OCI-LY3 (cell line): ENCODE measurements at regions not wholly inside any gene's neighbourhood (a gene's known extent, or its start where the extent isn't known, plus 50 kb on each side); places are given as distances from the start of the nearest gene placed in this dataset.

ENCODE experiments used
- H2AFZ ChIP-seq: fragments of 200-600, 300-600 bp; shearing (Covaris generic); 2 replicates; pipeline ENCODE4 v1.6.0; 2014; ENCODE audit warnings: antibody characterized with exemption, low read depth, low read length
- H3K27ac ChIP-seq: fragments of 200-600, 300-600 bp; sonication (generic); 2 replicates; pipeline ENCODE4 v1.5.1; 2014; ENCODE audit warnings: mild to moderate bottlenecking, low read length, moderate library complexity, mixed read lengths
- H3K27me3 ChIP-seq: fragments of 200-600, 300-600 bp; sonication (generic); 2 replicates; pipeline ENCODE4 v1.6.1; 2014; ENCODE audit warnings: low read depth, low read length, mixed read lengths
- H3K36me3 ChIP-seq: fragments of 200-600, 300-600 bp; sonication (generic); replicated peaks from 2 replicates; pipeline ENCODE3; 2014; ENCODE audit warnings: low read depth, low read length, mixed read lengths
- H3K4me1 ChIP-seq: fragments of 300-600, 200-600 bp; sonication (generic); 2 replicates; pipeline ENCODE4 v1.6.1; 2014; ENCODE audit warnings: low read length, mixed read lengths
- H3K4me2 ChIP-seq: fragments of 200-600, 300-600 bp; sonication (generic); 2 replicates; pipeline ENCODE4 v1.6.1; 2014; ENCODE audit warnings: low read length, mixed read lengths
- H3K4me3 ChIP-seq: fragments of 300-600, 200-600 bp; sonication (generic); 2 replicates; pipeline ENCODE4 v1.5.1; 2014; ENCODE audit warnings: antibody characterized with exemption, mild to moderate bottlenecking, low read length, moderate library complexity
- H3K79me2 ChIP-seq: fragments of 300-600, 200-600 bp; shearing (Covaris generic); 2 replicates; pipeline ENCODE4 v1.6.1; 2014; ENCODE audit warnings: mild to moderate bottlenecking, low read length, mixed read lengths
- H3K9ac ChIP-seq: fragments of 300-600, 200-600 bp; shearing (Covaris generic); 2 replicates; pipeline ENCODE4 v1.6.0; 2014; ENCODE audit warnings: mild to moderate bottlenecking, low read length, moderate library complexity
- H3K9me3 ChIP-seq: fragments of 200-600, 300-600 bp; shearing (Covaris generic); 2 replicates; pipeline ENCODE4 v1.6.1; 2014; ENCODE audit warnings: low read length, mixed read lengths; ENCODE audit not compliant: insufficient read depth
- H4K20me1 ChIP-seq: fragments of 200-600, 300-600 bp; sonication (generic); 2 replicates; pipeline ENCODE4 v1.6.1; 2016; ENCODE audit warnings: low read length, mixed read lengths; ENCODE audit not compliant: insufficient read depth
- EZH2phosphoT487 ChIP-seq: fragments of 200-600 bp; shearing (Covaris generic); IDR thresholded peaks from 2 replicates; pipeline ENCODE4 v1.6.1; 2018; ENCODE audit warnings: antibody characterized with exemption, mixed run types, low read depth
- TF ChIP-seq, protein P1 (sequence below): fragments of 200-600, 300-600 bp; sonication (generic); IDR thresholded peaks from 2 replicates; pipeline ENCODE4 v1.5.1; 2014; ENCODE audit warnings: antibody characterized with exemption, low read length, low read depth

DNA sequence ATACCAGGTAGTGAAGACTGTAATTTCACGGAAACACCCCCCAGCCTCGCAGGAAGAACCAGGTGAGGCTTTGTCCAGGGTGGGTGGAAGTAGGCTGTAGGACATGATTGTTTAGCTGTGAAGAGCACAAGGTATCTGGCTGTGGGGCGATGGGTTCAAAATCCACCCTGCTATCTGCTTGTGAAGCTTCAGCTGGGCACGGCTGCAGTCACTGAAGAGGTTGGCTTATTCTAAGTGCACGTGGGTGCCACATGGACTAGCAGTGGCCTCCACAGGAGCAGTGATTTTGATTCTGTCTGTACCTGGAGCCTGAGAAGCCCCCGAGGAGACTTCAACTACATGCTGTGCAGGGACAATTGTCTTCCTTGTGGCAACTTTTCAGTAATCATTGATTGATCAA lies 254.1 kb downstream of the FGF9 start:
- no peak for TF ChIP-seq EZH2phosphoT487
- Histone ChIP-seq H3K4me3 (no peak overlapping the region), H2AFZ (no peak overlapping the region), H3K27ac (no peak overlapping the region), H3K4me1 (no peaks in the 10 kb centered on the region), H3K36me3 (no peaks in the 10 kb centered on the region), H3K9ac (no peak overlapping the region), H3K4me2 (no peak overlapping the region), H3K27me3 (no peaks in the 10 kb centered on the region), H3K9me3 (no peaks in the 10 kb centered on the region), H4K20me1 (no peaks in the 10 kb centered on the region), H3K79me2 (no peaks in the 10 kb centered on the region)

DNA sequence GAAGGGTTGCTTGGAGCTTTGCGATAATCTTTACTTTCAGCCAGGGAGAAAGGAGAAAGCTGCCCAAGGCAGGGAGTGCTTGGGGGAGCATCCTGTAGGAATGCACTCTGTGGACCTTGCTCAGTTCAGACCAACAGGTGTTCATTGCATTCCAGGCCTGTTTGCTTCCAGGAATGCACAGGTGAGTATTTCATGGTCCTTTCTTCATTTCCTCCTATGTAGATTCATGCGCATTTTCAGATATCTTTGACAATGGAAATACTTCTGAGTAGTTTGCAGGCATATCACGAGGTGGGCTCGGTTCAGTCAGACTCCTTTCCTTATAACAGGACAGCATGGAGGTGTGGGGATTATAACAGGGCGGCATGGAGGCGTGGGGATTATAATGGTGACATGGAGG lies 254.8 kb downstream of the FGF9 start:
- H3K9ac ChIP-seq = no peak overlapping the region

DNA sequence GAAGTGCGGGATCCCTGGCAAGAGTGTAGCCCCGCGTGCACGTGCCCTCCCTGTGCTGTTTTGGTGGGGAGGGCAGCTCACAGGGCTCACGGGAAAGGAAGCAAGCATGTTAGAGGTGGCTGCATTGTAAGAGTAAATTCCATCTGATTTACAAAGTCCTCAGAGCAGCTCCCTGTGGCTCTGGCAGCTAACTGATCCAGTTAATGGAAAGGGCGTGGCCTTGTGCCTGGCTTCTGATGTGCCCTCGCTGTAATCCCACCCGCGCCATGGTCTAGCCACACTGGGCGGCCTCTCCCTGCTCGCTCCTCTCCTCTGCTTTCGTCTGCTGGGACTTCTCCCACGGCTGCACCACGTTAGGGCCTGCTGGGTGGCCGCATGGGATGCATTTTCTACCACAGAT lies 258.5 kb downstream of the FGF9 start:
- H3K36me3 ChIP-seq = no peaks in the 10 kb centered on the region
- no peak overlapping the region for H3K27ac ChIP-seq
- TF ChIP-seq EZH2phosphoT487 = no peak
- TF ChIP-seq, protein P1, sequence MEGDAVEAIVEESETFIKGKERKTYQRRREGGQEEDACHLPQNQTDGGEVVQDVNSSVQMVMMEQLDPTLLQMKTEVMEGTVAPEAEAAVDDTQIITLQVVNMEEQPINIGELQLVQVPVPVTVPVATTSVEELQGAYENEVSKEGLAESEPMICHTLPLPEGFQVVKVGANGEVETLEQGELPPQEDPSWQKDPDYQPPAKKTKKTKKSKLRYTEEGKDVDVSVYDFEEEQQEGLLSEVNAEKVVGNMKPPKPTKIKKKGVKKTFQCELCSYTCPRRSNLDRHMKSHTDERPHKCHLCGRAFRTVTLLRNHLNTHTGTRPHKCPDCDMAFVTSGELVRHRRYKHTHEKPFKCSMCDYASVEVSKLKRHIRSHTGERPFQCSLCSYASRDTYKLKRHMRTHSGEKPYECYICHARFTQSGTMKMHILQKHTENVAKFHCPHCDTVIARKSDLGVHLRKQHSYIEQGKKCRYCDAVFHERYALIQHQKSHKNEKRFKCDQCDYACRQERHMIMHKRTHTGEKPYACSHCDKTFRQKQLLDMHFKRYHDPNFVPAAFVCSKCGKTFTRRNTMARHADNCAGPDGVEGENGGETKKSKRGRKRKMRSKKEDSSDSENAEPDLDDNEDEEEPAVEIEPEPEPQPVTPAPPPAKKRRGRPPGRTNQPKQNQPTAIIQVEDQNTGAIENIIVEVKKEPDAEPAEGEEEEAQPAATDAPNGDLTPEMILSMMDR = no peak
- no peaks in the 10 kb centered on the region for H3K9me3 ChIP-seq
- H3K4me2 ChIP-seq = no peak overlapping the region
- no peaks in the 10 kb centered on the region for H3K27me3 ChIP-seq
- H3K9ac ChIP-seq = no peak overlapping the region
- H4K20me1 ChIP-seq = no peaks in the 10 kb centered on the region
- no peaks in the 10 kb centered on the region for H3K79me2 ChIP-seq
- H3K4me3 ChIP-seq = no peak overlapping the region
- no peaks in the 10 kb centered on the region for H3K4me1 ChIP-seq
- no peak overlapping the region for H2AFZ ChIP-seq

More for the DNA sequence above, 254.8 kb downstream of the FGF9 start:
- Histone ChIP-seq H2AFZ (no peak overlapping the region), H3K36me3 (no peaks in the 10 kb centered on the region), H4K20me1 (no peaks in the 10 kb centered on the region), H3K27ac (no peak overlapping the region), H3K4me1 (no peaks in the 10 kb centered on the region), H3K27me3 (no peaks in the 10 kb centered on the region), H3K4me3 (no peak overlapping the region), H3K79me2 (no peaks in the 10 kb centered on the region), H3K9me3 (no peaks in the 10 kb centered on the region), H3K4me2 (no peak overlapping the region)
- TF ChIP-seq, protein P1 = no peak
- TF ChIP-seq EZH2phosphoT487 = no peak

GRCh38 chr13:21930536-21930935 lies 259.7 kb downstream of the FGF9 start:
- H3K79me2 ChIP-seq = no peaks in the 10 kb centered on the region
- no peaks in the 10 kb centered on the region for H3K36me3 ChIP-seq
- H3K9ac ChIP-seq = no peak overlapping the region
- H3K4me3 ChIP-seq = no peak overlapping the region
- H3K4me2 ChIP-seq = no peak overlapping the region
- no peak overlapping the region for H3K27ac ChIP-seq
- H2AFZ ChIP-seq = no peak overlapping the region
- no peaks in the 10 kb centered on the region for H3K9me3 ChIP-seq
- TF ChIP-seq EZH2phosphoT487 = no peak
- TF ChIP-seq, protein P1 = no peak
- no peaks in the 10 kb centered on the region for H3K4me1 ChIP-seq
- no peaks in the 10 kb centered on the region for H3K27me3 ChIP-seq
- no peaks in the 10 kb centered on the region for H4K20me1 ChIP-seq

DNA sequence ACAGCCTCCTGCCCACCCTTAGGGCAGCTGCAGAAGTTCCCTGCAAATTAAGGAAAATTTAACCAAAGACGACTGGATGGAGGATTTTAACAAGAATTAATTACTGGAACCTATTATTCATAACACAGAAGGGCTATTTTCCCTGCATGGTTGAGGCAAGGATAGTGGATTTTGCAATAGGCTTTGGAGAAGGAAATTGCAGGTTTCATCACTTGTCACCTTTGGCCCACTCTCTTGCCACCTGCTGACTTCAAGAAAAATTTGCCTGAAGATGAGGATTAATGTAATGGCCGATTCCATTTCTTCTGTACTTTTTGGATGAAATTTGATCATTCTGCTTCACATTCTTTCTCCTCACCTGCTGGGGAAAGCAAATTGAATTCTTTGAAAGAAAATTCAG lies 261.7 kb downstream of the FGF9 start:
- Histone ChIP-seq H3K4me2 (no peak overlapping the region), H3K4me3 (no peak overlapping the region), H3K36me3 (no peaks in the 10 kb centered on the region), H3K27me3 (no peaks in the 10 kb centered on the region), H3K27ac (no peak overlapping the region), H3K9ac (no peak overlapping the region), H2AFZ (no peak overlapping the region), H3K9me3 (no peaks in the 10 kb centered on the region), H4K20me1 (no peaks in the 10 kb centered on the region), H3K4me1 (no peaks in the 10 kb centered on the region), H3K79me2 (no peaks in the 10 kb centered on the region)
- TF ChIP-seq, protein P1 = no peak
- TF ChIP-seq EZH2phosphoT487 = no peak
